ENCODE measurements at regions not wholly inside any gene's neighbourhood (a gene's known extent, or its start where the extent isn't known, plus 50 kb on each side); places are given as distances from the start of the nearest gene placed in this dataset.
"Not testable (repeated sequence)": the region's sequence is repeated elsewhere in the genome, so short reads cannot be mapped to it uniquely, and the experiment has no call there.

- Histone ChIP-seq H3K4me3 (ENCODE audit: low read depth, low read length) (no peak overlapping the region), H3K27me3 (ENCODE audit: control insufficient read depth, insufficient read depth, low read length) (no peaks in the 10 kb centered on the region), H3K36me3 (ENCODE audit: control insufficient read depth, insufficient read depth, low read length) (no peaks in the 10 kb centered on the region)
- TF ChIP-seq, protein P1, sequence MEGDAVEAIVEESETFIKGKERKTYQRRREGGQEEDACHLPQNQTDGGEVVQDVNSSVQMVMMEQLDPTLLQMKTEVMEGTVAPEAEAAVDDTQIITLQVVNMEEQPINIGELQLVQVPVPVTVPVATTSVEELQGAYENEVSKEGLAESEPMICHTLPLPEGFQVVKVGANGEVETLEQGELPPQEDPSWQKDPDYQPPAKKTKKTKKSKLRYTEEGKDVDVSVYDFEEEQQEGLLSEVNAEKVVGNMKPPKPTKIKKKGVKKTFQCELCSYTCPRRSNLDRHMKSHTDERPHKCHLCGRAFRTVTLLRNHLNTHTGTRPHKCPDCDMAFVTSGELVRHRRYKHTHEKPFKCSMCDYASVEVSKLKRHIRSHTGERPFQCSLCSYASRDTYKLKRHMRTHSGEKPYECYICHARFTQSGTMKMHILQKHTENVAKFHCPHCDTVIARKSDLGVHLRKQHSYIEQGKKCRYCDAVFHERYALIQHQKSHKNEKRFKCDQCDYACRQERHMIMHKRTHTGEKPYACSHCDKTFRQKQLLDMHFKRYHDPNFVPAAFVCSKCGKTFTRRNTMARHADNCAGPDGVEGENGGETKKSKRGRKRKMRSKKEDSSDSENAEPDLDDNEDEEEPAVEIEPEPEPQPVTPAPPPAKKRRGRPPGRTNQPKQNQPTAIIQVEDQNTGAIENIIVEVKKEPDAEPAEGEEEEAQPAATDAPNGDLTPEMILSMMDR (IDR thresholded peaks at IDR 0.05; ENCODE audit: insufficient read depth, low read depth, low read length), result no peak
- no peak for DNase-seq (ENCODE audit: low read depth)
- ChIA-PET CTCF (no interaction called here), POLR2A (no interaction called here)
Observed at GRCh38 chrX:56125946-56126345, 106.2 kb upstream of the KLF8 start.

GRCh38 chrX:56130031-56130430 is 102.1 kb upstream of the KLF8 start:
- H3K4me3 ChIP-seq (ENCODE audit: low read depth, low read length), result no peak overlapping the region
- POLR2A ChIA-PET, result no interaction called here
- TF ChIP-seq, protein P1 (IDR thresholded peaks at IDR 0.05; ENCODE audit: insufficient read depth, low read depth, low read length), result no peak
- no peak for DNase-seq (ENCODE audit: low read depth)
- no peaks in the 10 kb centered on the region for H3K36me3 ChIP-seq (ENCODE audit: control insufficient read depth, insufficient read depth, low read length)
- H3K27me3 ChIP-seq (ENCODE audit: control insufficient read depth, insufficient read depth, low read length), result no peaks in the 10 kb centered on the region
- CTCF ChIA-PET, result no interaction called here

GRCh38 chrX:56130436-56130835 is 101.7 kb upstream of the KLF8 start:
- H3K36me3 ChIP-seq (ENCODE audit: control insufficient read depth, insufficient read depth, low read length), result no peaks in the 10 kb centered on the region
- DNase-seq (ENCODE audit: low read depth), result no peak
- ChIA-PET POLR2A (no interaction called here), CTCF (no interaction called here)
- no peaks in the 10 kb centered on the region for H3K27me3 ChIP-seq (ENCODE audit: control insufficient read depth, insufficient read depth, low read length)
- TF ChIP-seq, protein P1 (IDR thresholded peaks at IDR 0.05; ENCODE audit: insufficient read depth, low read depth, low read length), result no peak
- no peak overlapping the region for H3K4me3 ChIP-seq (ENCODE audit: low read depth, low read length)

DNA sequence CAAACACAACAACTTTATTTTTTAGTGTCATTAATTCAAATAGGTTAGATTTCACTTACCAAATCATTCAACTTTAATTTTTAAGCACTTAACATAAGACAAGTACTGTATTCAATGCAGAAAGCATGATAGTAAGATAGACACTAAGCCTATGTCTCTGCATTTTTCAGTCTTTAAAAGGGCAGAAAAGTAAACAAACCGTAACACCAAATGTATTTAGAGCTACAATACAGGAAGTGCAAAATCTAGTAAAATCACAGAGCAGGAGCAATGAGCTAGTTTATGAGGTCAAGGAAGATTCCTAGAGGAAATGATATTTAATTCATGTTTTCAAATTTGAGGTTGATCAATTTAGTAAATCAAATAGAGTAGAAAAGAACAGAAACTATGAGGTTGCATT is 68.0 kb upstream of the KLF8 start:
- H3K36me3 ChIP-seq (ENCODE audit: control insufficient read depth, insufficient read depth, low read length); CTCF ChIA-PET; H3K27me3 ChIP-seq (ENCODE audit: control insufficient read depth, insufficient read depth, low read length); H3K4me3 ChIP-seq (ENCODE audit: low read depth, low read length); POLR2A ChIA-PET; DNase-seq (ENCODE audit: low read depth): not testable (repeated sequence)
